GM23338 (cell line): ENCODE measurements at regions not wholly inside any gene's neighbourhood (a gene's known extent, or its start where the extent isn't known, plus 50 kb on each side); places are given as distances from the start of the nearest gene placed in this dataset.

ENCODE experiments used
- ATAC-seq: fragments of 200-7000 bp; cut with Tn5 transposase; 3 replicates; pipeline ENCODE4 v1.9.1; 2020
- DNase-seq: peaks from one replicate; pipeline ENCODE4 v3.0.0-alpha.2; 2015; ENCODE audit warnings: low spot score
- H2AFZ ChIP-seq: fragments of 200-600 bp; sonication (generic); 2 replicates; pipeline ENCODE4 v1.8.0; 2016; ENCODE audit warnings: antibody characterized with exemption, mild to moderate bottlenecking, moderate library complexity
- H3F3A ChIP-seq: fragments of 200-600 bp; sonication (generic); replicated peaks from 2 replicates; pipeline ENCODE4 v1.8.0; 2017; ENCODE audit warnings: antibody characterized with exemption, mixed run types, low read depth
- H3K27ac ChIP-seq: fragments of 200-600 bp; sonication (generic); 2 replicates; pipeline ENCODE4 v1.6.1; 2016; ENCODE audit warnings: low read depth
- H3K27me3 ChIP-seq: fragments of 200-600 bp; sonication (generic); 2 replicates; pipeline ENCODE4 v1.8.0; 2016; ENCODE audit warnings: mild to moderate bottlenecking, mixed run types, moderate library complexity; ENCODE audit not compliant: insufficient read depth
- H3K36me3 ChIP-seq: fragments of 200-600 bp; sonication (generic); 2 replicates; pipeline ENCODE4 v1.8.0; 2016; ENCODE audit warnings: mild to moderate bottlenecking; ENCODE audit not compliant: insufficient read depth
- H3K4me1 ChIP-seq: fragments of 200-600 bp; sonication (generic); 2 replicates; pipeline ENCODE4 v1.8.0; 2016; ENCODE audit warnings: mild to moderate bottlenecking, moderate library complexity; ENCODE audit not compliant: insufficient read depth
- H3K4me2 ChIP-seq: fragments of 200-600 bp; sonication (generic); 2 replicates; pipeline ENCODE4 v1.7.1; 2017; ENCODE audit warnings: mixed run types
- H3K4me3 ChIP-seq: fragments of 200-600 bp; sonication (generic); 2 replicates; pipeline ENCODE4 v1.6.1; 2016; ENCODE audit warnings: mixed run types
- H3K79me2 ChIP-seq: fragments of 200-600 bp; sonication (generic); replicated peaks from 2 replicates; pipeline ENCODE4 v1.8.0; 2017; ENCODE audit warnings: mild to moderate bottlenecking; ENCODE audit not compliant: insufficient read depth
- H3K9me2 ChIP-seq: fragments of 200-600 bp; sonication (generic); 2 replicates; pipeline ENCODE4 v1.8.0; 2017; ENCODE audit not compliant: insufficient read depth
- H4K20me1 ChIP-seq: fragments of 200-600 bp; sonication (generic); replicated peaks from 2 replicates; pipeline ENCODE4 v1.8.0; 2017; ENCODE audit warnings: mild to moderate bottlenecking; ENCODE audit not compliant: insufficient read depth
- H3K27ac Mint-ChIP-seq: 2 replicates; pipeline ENCODE4 v1.8.0; 2020; ENCODE audit warnings: inconsistent platforms, mild to moderate bottlenecking, moderate library complexity, mixed read lengths
- H3K27me3 Mint-ChIP-seq: 3 replicates; pipeline ENCODE4 v1.8.0; 2022; ENCODE audit warnings: low read depth, mild to moderate bottlenecking, moderate library complexity, mixed read lengths, inconsistent platforms; ENCODE audit not compliant: insufficient read depth, poor library complexity
- H3K36me3 Mint-ChIP-seq: 3 replicates; pipeline ENCODE4 v1.8.0; 2021; ENCODE audit warnings: low read depth, mild to moderate bottlenecking, inconsistent platforms, moderate library complexity, mixed read lengths
- H3K4me1 Mint-ChIP-seq: 3 replicates; pipeline ENCODE4 v1.8.0; 2020; ENCODE audit warnings: mild to moderate bottlenecking, inconsistent platforms, mixed read lengths
- H3K4me3 Mint-ChIP-seq: 3 replicates; pipeline ENCODE4 v1.8.0; 2021; ENCODE audit warnings: moderate library complexity, mild to moderate bottlenecking, inconsistent platforms, mixed read lengths
- H3K9me3 Mint-ChIP-seq: 3 replicates; pipeline ENCODE4 v1.8.0; 2020; ENCODE audit warnings: moderate library complexity, mild to moderate bottlenecking, inconsistent platforms, mixed read lengths
- CREB1 ChIP-seq: fragments of 250-450 bp; sonication (Bioruptor Pico); IDR thresholded peaks from 2 replicates; pipeline ENCODE4 v1.5.0; 2020; ENCODE audit warnings: low read depth, mild to moderate bottlenecking, moderate library complexity
- CTCF ChIP-seq, 2 experiments: fragments of 200-600 bp in 1 of 2; sonication (generic) in 1 of 2; conservative IDR thresholded peaks; 2 replicates each; pipeline versions ENCODE4 v1.5.1 to v1.6.1; 2016 to 2017; ENCODE audit warnings: antibody characterized with exemption in 2 of 2, low read depth in 2 of 2, mild to moderate bottlenecking in 2 of 2, moderate library complexity in 1 of 2
- ETS1 ChIP-seq: IDR thresholded peaks from 2 replicates; pipeline ENCODE4 v1.6.1; 2016; ENCODE audit warnings: antibody characterized with exemption
- EZH2 ChIP-seq: fragments of 200-600 bp; sonication (generic); IDR thresholded peaks from one replicate; pipeline ENCODE4 v1.8.0; 2017; ENCODE audit warnings: antibody characterized with exemption, mild to moderate bottlenecking, low read depth; ENCODE audit not compliant: unreplicated experiment
- EZH2phosphoT487 ChIP-seq: fragments of 200-600 bp; sonication (generic); IDR thresholded peaks from one replicate; pipeline ENCODE4 v1.8.1; 2018; ENCODE audit warnings: antibody characterized with exemption; ENCODE audit not compliant: unreplicated experiment
- JUNB ChIP-seq: IDR thresholded peaks from one replicate; pipeline ENCODE4 v1.6.1; 2016; ENCODE audit warnings: antibody characterized with exemption; ENCODE audit not compliant: unreplicated experiment
- NANOG ChIP-seq: IDR thresholded peaks from 2 replicates; pipeline ENCODE4 v1.6.1; 2016; ENCODE audit warnings: antibody characterized with exemption, borderline replicate concordance
- POLR2AphosphoS5 ChIP-seq: IDR thresholded peaks from 2 replicates; pipeline ENCODE4 v1.6.1; 2016; ENCODE audit warnings: antibody characterized with exemption, low read depth
- REST ChIP-seq: IDR thresholded peaks from one replicate; pipeline ENCODE4 v1.6.1; 2018; ENCODE audit warnings: antibody characterized with exemption; ENCODE audit not compliant: unreplicated experiment
- STAT1 ChIP-seq: IDR thresholded peaks from one replicate; pipeline ENCODE4 v1.6.1; 2016; ENCODE audit warnings: antibody characterized with exemption; ENCODE audit not compliant: unreplicated experiment
- ZNF114 ChIP-seq: fragments of 250-450 bp; sonication (Bioruptor Pico); IDR thresholded peaks from 2 replicates; pipeline ENCODE4 v1.5.0; 2020; ENCODE audit warnings: mild to moderate bottlenecking, moderate library complexity
- ZNF331 ChIP-seq: fragments of 250-450 bp; sonication (Bioruptor Pico); IDR thresholded peaks from 2 replicates; pipeline ENCODE4 v1.5.0; 2020; ENCODE audit warnings: low read depth, mild to moderate bottlenecking, moderate library complexity
- ZNF462 ChIP-seq: fragments of 250-450 bp; sonication (Bioruptor Pico); IDR thresholded peaks from 2 replicates; pipeline ENCODE4 v1.5.0; 2020; ENCODE audit warnings: mild to moderate bottlenecking, moderate library complexity

- no peaks in the 10 kb centered on the region for H3K36me3 ChIP-seq
- H3K36me3 Mint-ChIP-seq = no peaks in the 10 kb centered on the region
- no peaks in the 10 kb centered on the region for H4K20me1 ChIP-seq
- no peaks in the 10 kb centered on the region for H3K79me2 ChIP-seq
- 0 out of 2 replicates have a peak, but pooled peaks cover 2% of the 10 kb centered on the region for H3K9me2 ChIP-seq
- no peak overlapping the region for H3K4me3 Mint-ChIP-seq
- no peaks in the 10 kb centered on the region for H3K9me3 Mint-ChIP-seq
- H3K4me1 Mint-ChIP-seq = peaks cover 20% of the 10 kb centered on the region
- no peak overlapping the region for H3K27ac ChIP-seq
- peaks cover 14% of the 10 kb centered on the region for H3K4me1 ChIP-seq
- no peak overlapping the region for H3K27ac Mint-ChIP-seq
- H3K27me3 ChIP-seq = no peaks in the 10 kb centered on the region
- no peaks in the 10 kb centered on the region for H3F3A ChIP-seq
- TF ChIP-seq STAT1 (no peak), CREB1 (CRISPR knock-in tag) (no peak), REST (no peak), CTCF (conservative IDR thresholded peaks at IDR 0.05; ENCODE audit: low read depth in 2 of 2) (no peak), POLR2AphosphoS5 (no peak), ZNF114 (CRISPR knock-in tag) (no peak), ETS1 (no peak), ZNF331 (no peak), ZNF462 (no peak), EZH2phosphoT487 (no peak), NANOG (no peak), EZH2 (no peak), JUNB (no peak)
- no peak for DNase-seq
- ATAC-seq = no peak
- no peak overlapping the region for H2AFZ ChIP-seq
- peaks cover 8% of the 10 kb centered on the region for H3K27me3 Mint-ChIP-seq
- H3K4me3 ChIP-seq = no peak overlapping the region
- no peak overlapping the region for H3K4me2 ChIP-seq
These were observed 85.2 kb upstream of the ZMIZ1 start for GRCh38 chr10:78983608-78984007.
